NCI-H2107 treated with DMSO at 0.1 percent for 48 hours (cell line): ENCODE measurements at regions not wholly inside any gene's neighbourhood (a gene's known extent, or its start where the extent isn't known, plus 50 kb on each side); places are given as distances from the start of the nearest gene placed in this dataset.
A peak's percentile ranks its signal among the peaks of the same experiment; 100 is the strongest.
"Not testable (repeated sequence)": the region's sequence is repeated elsewhere in the genome, so short reads cannot be mapped to it uniquely, and the experiment has no call there.

Source experiments
- DNase-seq: peaks from one replicate; lab custom pipeline; 2025; ENCODE audit not compliant: unreplicated experiment; lab: John Stamatoyannopoulos, UW

DNA sequence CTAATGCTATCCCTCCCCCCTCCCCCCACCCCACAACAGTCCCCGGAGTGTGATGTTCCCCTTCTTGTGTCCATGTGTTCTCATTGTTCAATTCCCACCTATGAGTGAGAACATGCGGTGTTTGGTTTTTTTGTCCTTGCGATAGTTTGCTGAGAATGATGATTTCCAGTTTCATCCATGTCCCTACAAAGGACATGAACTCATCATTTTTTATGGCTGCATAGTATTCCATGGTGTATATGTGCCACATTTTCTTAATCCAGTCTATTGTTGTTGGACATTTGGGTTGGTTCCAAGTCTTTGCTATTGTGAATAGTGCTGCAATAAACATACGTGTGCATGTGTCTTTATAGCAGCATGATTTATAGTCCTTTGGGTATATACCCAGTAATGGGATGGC lies 133.7 kb upstream of the ANK3 start:
- not testable (repeated sequence) for DNase-seq

DNA sequence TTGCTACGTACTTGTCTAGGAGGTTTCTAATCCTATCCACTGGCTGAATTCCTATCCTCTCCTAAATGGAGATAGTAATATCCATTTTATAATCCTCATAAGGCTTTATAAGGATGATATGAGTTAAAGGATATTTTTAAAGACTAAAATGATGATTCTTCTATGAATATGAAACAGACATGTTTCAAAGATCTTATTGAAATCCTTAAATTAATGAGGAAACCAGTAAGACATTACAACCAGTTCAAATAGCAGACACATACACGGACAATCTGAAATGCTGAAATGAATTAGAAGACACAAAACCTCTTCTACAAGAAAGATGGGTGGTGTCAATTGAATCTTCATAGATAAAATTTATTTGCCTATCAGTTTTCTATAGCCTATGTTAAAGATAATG lies 132.9 kb upstream of the ANK3 start:
- DNase-seq, result no peak

DNA sequence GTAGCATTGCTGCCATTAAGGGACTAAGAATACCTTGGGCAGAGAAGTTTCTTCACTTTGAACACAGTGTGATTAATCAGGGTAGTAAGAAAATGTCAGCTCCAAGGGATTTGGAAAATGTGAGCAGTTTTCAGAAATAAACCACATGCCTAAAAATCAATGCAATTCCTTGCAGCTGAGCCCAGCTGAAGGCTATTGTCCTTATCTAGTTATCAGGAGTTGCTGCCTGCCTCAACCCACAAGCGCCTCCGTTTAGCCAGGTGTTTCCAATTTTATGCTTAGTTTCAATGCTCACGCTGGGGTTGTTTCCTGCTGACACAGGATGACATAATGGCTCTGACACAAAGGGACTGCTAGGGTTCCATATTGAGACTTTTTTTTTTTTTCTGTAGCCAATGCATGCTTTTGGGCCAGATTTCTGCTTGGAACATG lies 132.3 kb upstream of the ANK3 start:
- DNase-seq, result peak; percentile 69

DNA sequence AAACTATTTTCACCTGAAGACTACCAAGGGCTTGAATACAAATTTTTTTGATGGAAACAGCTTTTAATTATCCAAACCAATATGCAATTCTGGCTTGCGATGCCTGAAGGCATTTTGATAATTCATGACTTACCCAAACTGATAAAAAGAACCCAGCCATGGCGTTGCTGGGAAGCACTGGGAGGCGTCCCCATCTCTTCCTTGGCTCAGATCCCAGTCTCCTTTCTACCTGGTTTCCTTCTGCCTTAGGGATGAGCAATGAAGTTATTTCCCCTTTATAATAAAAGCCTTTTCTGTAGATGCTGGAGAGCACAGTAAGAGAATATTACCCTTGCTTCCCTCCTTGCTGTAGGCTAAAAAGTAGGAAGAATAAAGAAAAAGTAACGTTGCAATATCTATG lies 129.1 kb upstream of the ANK3 start:
- no peak for DNase-seq

DNA sequence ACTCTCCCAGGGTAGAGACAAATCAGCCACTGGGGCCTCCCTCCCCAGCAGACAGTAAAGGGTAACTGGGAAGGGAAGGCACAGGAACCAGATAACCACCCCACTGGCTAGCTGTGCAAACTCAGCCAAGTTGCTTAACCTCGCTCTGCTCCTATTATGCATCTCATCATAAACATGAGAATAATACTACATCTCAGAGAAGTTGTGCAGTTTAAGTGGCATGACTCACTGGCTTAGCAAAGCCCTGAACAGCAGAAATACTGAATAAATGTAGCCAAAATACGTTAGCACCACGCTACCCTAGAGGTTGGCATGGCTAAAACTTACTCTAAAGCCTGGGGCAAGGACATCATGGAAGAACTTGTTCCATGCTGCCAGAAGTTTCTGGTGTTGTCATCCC lies 128.1 kb upstream of the ANK3 start:
- no peak for DNase-seq

DNA sequence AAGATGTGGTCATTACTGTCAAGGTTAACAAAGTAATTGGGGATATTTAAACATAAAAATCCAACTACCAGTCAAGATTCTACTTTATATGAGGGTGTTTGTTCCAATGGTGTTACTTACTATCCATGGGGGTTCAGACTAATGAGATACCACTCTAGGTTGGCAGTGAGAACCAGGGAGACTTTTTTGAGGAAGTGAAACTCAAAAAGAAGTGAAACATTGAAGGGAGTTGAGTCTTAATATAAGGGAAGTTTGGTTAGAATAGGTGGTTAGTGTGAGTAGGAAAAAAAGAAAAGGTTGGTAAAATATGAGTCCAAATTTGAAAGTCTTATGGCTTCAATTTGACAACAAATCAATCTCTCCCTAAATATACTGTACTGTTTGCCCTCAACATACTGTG lies 123.6 kb upstream of the ANK3 start:
- DNase-seq, result no peak

DNA sequence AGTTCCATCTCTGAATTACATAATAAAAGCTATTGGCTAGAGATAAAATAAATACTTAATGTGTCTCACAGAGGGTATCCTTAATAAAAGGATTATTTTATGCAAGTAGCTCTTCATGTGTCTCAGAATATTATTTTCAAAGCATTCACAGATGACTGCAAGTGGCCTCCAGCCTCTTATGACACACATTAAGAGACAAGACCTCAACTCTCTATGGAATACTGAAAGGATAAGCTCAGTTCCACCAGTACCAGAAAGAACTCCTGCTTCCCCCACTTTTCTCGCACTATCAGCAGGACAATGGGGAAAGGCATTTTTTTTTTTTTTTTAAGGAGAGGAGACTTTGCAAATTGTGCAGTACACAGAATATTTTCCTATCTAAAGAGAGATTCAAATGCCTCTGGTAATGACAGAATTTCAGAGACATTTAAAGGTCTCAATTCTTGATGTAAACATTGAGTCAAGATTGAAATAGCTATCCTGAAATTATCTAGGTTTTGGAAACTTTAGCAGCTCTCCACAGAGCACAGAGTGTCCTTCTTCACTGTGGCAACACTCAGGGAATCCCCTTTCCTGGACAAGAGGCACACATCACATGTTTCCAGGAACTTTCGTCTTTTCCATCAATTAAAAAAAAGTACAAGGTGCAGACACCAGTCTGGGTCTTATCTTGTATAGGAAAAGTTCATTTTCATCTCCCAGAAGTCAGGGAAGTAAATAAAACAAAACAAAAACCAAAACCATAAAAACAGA lies 122.0 kb upstream of the ANK3 start:
- DNase-seq, result no peak

DNA sequence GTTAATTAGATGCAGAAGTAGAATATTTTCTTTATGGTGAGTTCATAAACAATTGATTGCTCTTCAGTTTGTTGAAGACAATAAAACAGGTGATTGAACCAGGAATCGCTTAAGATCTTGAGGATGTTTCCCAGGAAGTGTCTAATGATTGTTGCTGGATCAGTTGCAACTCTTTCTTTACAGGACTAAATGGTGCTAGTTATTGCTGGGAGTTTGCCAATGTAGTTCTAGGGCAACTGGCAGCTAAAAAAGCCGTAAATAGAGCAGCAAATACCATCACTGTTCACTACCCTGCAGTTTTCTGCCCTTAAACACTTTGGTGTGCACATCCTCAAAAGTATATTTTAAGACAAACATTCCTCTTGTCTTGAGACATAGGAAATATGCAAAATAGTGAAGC lies 119.2 kb upstream of the ANK3 start:
- no peak for DNase-seq

DNA sequence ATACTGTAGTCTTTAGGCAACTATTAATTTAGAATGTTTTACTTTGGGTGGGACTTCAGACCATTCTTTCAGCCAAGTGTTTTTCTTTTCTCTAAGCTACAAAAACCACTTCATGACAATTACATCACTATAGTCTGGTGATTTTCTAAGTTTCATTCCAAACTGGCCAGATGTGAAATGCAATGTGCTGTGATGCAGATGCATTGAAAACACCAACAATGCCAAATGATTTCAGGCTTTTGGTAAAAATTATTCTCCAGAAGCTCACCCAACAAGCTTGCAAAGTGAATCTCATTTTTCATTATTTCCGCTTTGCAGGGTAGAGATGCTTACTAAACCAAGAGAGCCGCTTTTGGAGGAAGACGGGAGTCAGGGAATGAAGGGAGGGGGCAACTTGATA lies 118.4 kb upstream of the ANK3 start:
- DNase-seq, result no peak

DNA sequence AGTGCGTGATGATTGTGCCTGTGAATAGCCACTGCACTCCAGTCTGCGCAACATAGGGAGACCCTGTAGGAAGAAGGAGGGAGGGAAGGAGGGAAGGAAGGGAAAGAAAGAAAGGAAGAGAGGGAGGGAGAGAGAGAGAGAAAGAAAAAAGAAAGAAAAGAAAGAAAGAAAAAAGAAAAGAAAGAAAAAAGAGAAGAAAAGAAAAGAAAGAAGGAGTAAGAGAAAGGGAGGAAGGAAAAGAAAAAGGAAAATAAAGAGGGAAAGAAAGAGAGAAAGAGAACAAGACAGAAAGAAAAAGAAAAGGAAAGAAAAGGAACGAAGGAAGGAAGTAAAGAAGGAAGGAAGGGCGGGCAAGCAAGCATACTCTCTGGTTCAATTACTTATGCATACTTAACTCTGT lies 112.9 kb upstream of the ANK3 start:
- no peak for DNase-seq

DNA sequence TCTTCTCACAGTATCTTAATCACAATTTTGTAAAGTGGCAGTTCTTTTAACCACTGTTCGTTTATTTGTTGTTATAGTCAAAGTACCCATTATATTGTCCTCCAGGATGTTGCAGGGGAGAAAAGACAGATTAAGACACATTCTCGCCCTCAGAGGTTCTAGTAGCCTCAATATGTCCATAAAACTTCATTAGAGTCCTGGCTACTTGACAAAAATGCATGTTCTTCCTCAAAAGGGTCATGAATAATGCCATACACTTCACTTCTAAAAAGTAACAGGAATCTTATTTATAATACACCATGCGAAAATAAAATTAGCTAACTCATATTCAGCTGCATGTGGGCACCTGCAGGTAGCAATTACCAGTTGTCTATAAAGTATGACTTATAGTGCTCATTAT lies 109.3 kb upstream of the ANK3 start:
- no peak for DNase-seq

DNA sequence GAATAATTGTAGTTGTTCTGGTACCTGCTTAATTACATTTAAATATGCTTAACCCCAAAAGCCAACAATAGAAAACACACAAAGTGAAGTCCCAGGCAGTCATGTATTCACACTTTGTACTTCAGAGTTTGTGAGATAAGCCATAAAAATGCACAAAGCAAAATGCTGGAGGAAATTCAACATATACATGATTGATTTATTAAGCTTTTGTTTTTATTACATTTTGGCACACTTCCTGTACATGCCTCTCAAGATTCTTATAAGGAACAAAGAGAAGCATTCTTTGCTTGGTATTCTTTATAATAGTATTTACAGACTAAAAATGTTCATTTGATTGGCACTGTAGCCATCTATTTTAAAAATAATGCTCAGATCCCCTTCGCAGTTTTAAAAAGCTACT lies 107.7 kb upstream of the ANK3 start:
- DNase-seq, result no peak

DNA sequence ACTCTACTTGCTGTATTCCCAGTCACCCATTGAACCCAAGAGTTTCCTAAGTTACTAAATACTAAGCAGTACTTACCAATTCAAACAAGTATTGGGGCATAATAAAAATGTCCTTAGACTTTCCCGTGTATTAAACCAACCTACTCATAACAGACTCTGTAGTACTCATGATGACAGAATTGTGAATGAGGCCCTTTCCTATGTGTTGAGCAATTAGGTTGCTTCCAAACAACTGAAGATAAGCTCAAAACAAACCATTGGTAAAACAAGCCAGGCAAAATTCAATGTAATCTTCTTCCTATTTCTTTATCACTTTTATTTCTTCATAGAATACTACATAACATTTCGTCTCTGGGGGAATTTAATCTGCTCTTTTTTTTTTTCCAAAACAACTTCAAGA lies 106.5 kb upstream of the ANK3 start:
- no peak for DNase-seq

DNA sequence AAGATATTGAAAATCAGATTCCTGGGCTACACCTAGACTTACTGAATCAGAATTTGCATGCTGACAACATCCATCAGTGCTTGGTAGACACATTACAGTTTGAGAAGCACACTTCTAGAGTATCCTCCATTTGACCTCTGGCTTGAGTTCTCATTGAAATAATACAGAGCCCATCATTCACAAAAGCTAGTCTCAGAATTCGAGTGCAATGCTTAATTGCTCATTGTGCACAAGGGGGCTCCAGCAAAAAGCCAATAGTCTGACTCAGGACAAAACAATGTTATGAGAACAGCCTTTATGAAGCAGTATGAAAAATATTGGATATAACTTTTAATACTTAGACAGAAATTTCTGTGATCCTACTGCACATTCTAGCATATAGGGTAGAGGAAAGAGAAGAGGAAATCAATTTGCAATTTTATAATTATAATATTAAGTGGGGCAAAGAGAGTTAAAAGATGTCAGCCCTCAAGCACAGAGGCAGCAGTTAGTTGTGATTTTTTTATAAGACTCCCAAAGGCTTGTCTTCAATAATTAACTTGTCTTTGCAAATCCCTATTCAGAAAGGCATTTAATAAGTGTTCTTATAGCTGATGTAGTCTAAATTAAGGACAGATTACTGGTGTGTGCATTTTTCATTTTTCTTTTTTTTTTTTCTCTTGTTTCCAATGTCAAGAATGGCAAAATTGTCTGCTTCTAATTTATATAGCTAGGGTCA lies 105.8 kb upstream of the ANK3 start:
- no peak for DNase-seq

DNA sequence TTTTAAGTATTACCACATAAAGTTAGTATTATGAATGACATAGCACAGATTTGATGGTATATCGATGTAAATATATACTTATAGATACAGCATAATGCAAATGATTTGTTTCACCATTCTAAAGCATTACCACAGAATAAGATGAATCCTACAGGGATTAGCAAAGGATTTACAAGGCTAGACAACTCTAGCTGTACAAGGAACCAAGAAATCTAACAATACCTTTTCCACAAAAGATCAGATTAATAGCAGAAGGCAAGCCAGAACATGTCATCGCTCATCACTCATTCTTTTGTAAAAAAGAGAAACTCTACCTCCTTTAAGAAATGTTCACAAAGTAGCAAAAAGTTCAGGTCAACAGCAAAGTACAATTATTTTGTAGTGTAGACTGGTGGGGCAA lies 105.1 kb upstream of the ANK3 start:
- DNase-seq, result no peak

DNA sequence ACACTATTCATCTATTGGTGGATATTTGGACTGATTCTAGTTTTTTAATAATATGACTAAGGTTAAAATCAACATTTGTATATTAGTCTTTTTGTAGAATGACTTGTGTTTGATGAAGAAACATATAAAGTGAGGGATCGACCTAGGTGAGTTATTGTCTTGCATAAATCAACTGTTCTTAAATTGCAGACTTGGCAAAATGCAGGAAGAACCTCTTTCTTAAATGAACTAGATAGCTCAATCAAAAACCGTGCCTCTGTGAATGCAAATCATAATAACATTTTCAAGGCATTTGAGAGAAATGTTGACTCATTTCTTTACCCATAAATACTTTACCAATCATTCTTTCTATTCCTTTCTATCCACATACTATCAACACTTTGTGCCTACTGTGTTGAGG lies 101.5 kb upstream of the ANK3 start:
- DNase-seq, result no peak

DNA sequence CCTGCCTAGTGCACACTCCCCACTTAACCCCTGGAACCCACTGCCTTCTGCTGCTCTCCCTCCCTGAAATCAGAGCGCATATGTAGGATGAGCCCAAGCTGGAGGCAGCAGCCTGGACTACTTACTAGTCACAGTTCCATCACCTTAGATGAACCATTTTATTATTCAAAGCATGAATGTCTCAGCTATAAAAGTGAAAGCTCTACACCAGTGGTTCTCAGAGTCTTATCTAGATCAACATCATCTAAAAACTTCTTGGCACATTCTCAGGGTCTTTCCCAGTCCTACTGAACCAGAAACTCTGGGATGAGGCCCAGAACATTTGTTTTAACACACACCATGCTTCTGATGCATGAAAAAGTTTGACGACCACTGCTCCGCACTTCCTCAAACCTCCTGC lies 100.3 kb upstream of the ANK3 start:
- DNase-seq, result no peak

DNA sequence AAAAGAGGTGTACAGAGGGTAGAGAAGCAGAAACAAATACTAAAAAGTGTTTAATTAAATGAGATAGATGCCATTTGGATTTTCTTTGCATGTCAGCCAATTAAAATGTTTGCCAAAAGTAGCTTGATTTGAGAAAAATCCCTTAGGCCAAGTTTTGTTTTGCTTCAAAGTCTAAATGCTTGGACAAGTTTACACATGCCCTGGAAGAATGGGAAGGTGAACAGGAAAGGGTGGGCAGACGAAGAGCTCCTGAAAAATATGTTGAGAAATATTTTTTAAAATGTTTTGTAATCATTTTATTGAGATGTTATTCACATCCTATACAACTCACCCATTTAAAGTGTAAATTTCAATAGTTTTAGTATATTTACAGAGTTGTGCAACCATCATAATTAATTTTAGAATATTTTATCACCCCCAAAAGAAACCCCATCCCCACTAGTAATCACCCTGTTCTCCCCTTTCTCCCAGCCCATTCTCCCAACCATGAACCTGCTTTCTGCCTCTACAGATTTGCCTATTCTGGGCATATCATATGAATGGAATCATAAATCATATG lies 98.5 kb upstream of the ANK3 start:
- DNase-seq, result no peak

DNA sequence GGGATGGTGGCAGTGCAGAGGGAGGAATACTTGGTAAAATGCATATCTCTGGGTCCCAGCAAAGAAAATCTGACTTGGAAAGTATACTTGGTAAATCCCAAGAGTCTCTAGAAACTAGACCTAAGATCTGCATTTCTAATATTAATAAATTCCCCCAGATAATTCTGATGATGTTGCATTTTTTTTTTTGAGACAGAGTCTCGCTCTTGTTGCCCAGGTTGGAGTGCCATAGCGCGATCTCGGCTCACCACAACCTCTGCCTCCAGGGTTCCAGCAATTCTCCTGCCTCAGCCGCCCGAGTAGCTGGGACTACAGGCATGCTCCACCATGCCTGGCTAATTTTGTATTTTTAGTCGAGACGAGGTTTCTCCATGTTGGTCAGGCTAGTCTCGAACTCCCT lies 97.9 kb upstream of the ANK3 start:
- DNase-seq, result no peak

DNA sequence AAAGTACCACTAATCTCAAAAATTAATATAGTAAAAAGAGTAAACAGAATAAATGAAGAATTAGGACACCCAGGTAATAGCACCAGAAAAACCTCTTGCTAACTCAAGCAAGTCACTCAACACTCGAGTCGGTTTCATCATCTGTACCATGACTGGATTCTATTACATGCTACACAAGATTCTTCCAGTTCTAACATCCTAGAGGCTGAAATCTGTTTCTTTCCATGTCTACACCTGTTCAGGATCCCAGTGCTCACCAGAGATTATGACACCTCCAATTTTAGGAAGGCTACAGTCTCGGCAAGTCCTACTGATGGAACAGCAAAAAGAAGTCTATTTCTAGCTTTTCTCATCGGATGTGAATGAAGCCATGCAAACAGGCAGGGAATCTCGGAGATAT lies 95.3 kb upstream of the ANK3 start:
- DNase-seq, result no peak

DNA sequence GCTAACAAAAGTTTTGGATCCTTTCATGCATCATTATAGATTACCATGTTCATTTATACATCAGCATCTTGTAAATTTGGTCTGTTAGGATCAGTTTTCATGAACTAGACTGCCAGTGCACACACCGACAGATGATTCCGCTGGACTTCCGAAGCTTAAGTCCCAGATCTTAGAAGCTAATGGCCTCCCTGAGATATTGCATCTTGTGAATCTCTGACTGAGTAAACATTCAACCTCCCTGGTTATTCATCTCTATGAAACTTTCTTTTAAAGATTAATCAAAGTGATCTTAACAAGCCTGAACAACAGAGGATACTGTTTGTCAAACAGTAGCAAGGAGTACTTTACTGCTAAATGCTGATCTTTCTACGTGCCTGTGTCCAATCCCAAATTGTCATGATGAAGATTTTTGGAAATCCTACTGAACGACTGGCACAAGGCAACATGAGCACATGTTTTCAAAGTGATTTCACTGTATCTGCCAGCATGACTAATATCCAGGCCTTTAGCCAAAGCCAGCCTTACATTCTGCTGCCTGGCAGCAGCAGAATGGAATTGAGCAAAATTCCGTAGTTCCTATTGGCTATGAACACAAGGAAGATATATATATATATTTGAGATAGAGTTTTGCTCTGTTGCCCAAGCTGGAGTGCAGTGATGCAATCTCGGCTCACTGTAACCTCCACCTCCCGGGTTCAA lies 91.3 kb upstream of the ANK3 start:
- no peak for DNase-seq
